IPS-11a (cell line): ENCODE measurements at regions not wholly inside any gene's neighbourhood (a gene's known extent, or its start where the extent isn't known, plus 50 kb on each side); places are given as distances from the start of the nearest gene placed in this dataset.

Source experiments
- H3K4me3 ChIP-seq: one replicate; pipeline ENCODE4 v1.5.1; 2013; ENCODE audit warnings: low read depth, low read length, control low read depth

DNA sequence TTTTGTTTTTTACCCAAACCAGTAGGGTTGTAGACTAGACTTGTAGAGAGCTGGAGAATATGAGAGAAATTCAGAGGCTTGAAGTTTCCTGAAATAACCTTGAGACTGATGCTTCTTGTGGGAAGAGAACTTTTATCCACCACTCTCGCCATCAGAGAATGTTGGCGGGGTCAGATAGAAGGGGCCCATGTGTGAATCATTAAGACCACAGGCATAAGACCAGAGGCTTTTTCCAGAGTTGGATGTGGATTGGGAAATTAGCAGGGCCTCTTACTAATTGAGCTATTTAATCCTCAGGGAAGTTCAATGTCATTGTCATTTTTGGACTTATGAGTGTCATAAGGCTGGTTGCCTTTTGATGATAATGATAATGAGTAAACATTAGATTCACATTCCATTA is 246.9 kb upstream of the THRB start:
- H3K4me3 ChIP-seq: no peak overlapping the region

- no peak overlapping the region for H3K4me3 ChIP-seq
These were observed 253.9 kb upstream of the THRB start for GRCh38 chr3:24748520-24748919.

DNA sequence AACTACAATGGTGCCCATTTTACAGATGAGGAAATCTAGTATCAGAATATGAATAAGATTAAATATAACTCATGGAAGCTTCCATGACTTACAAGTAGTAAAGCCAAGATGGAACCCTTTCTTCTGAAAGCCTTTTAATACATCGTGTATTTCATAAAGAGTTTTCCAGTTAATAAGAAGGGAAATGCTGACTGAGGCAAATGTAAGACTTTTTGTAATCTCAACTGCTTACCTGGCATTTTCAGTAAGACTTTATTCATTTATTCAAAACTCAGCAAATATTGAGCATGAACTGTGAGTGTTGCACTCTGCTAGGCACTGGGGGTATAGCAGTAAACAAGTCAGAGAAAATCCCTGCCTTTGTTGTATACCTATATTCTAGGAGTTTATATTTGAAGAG is 256.4 kb upstream of the THRB start:
- no peak overlapping the region for H3K4me3 ChIP-seq

- no peak overlapping the region for H3K4me3 ChIP-seq
These were observed 261.6 kb upstream of the THRB start for GRCh38 chr3:24756101-24756888.

DNA sequence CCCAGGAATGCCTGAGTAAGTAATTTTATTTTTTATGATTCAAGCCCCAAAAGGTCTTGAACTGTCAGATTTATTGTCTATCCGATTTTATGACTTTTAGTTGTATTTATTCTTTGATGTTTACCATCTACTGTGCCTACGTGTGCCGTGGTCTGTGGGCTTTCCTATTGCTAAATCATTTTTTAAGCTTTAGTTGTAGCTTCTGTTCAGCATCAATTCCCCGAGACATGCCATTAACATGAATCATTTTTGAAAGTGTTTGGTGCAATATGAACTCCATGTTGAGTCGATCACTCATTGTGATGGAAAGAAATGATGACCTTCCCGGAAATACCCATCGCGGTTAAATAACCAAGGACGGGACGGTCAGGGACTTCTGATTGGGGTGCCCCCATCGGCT is 268.7 kb upstream of the THRB start:
- H3K4me3 ChIP-seq: no peak overlapping the region

DNA sequence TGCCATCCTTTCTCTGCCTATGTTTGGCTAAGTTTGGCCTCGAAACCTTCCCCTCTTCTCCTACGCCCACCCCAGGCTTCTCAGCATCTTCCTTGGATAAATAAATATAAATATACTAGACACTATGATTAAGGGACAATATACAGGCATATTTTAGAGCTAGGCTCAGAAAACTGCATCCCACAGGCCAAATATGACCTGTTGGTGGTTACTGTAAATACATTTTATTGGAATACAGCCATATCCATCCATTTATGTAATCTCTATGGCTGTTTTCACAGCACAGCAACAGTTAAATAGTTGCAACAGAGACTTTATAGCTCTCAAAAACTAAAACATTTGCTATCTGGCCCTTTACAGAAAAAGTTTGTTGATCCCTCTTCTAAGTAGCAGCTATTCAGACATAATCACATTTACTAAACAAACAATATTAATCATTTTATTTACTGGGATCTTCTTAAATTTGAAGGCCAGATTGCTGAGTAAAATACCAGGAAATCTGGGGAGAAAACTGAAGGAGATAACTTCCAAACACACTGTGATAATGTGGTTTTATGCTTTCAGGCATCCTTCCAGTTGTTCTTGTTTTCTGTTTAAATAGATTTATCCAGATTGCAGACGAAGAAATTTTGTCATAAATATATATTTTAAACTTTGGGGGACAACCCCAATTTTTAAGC is 269.7 kb upstream of the THRB start:
- H3K4me3 ChIP-seq: no peak overlapping the region

DNA sequence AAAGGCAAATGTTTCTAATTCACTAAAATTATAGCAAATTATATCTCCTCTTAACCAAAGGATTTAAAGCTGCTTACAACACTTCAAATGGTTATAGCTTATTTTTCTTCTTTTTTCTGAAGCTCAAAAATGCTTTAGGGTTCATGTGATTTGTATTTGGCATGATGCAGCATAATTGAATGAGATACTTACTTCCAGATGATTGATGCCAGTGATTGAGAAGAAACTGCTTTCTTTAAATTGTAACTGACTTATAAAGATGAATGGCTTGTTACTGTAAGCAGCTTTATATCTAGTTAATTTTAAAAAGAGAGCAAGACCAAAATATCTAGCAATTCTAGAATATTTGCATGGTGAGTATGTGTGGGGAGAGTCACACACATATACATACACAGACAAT is 270.7 kb upstream of the THRB start:
- no peak overlapping the region for H3K4me3 ChIP-seq

DNA sequence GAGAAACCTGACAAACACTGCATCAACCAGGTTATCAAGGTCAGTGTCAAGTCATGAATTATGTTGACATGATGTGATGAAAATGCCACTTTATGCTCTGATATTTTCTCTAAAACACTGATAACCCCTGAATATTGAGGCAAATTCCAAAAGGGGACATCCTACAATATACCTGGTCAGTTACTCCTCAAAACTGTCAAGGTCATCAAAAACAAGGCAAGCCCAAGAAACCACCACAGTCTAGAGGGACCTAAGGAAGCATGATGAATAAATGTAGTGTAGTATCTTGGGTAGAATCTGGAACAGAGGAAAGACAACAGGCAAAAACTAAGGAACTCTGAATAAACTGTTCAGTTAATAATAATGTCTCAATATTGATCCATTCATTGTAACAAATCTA is 275.3 kb upstream of the THRB start:
- H3K4me3 ChIP-seq: no peak overlapping the region

GRCh38 chr3:24773798-24774197 is 279.1 kb upstream of the THRB start:
- H3K4me3 ChIP-seq: no peak overlapping the region

- no peak overlapping the region for H3K4me3 ChIP-seq
These were observed 286.3 kb upstream of the THRB start for GRCh38 chr3:24780991-24781390.

DNA sequence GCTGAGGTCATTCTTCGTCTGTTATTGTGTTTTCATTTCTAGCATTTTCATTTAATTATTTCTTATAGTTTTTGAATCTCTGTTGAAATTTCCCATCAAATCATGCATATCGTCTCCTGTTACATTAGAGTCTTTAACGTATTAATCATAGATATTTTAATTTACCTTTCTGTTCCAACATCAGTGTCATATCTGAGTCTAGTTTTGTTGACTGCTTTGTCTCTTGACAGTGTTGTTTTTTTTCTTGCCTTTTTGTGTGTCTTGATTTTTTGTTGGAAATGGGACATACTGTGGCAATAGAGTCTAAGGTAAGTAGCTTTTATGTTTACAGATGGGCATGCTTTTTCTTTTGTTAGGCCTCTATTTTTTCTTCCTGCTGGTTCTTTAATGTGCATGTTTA is 286.8 kb upstream of the THRB start:
- no peak overlapping the region for H3K4me3 ChIP-seq

DNA sequence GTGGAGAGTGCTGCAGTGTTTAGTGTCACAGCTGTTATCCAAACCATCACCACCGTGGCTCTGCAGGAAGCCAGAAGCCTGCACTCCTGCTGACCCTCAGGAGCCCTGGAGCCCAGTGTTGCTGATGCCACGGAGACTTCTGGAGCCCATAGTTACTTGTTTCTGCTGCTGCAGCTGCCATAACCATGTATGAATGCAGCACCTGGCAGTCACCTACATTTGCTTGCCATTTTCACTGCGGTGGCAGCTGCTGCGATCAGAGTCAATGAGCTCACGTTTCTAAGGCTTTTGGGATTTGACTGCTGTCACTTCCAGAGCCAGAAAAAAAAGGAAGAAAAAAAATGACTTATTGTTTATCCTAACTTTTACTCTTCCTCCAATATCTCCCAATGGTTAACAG is 299.2 kb upstream of the THRB start:
- no peak overlapping the region for H3K4me3 ChIP-seq

DNA sequence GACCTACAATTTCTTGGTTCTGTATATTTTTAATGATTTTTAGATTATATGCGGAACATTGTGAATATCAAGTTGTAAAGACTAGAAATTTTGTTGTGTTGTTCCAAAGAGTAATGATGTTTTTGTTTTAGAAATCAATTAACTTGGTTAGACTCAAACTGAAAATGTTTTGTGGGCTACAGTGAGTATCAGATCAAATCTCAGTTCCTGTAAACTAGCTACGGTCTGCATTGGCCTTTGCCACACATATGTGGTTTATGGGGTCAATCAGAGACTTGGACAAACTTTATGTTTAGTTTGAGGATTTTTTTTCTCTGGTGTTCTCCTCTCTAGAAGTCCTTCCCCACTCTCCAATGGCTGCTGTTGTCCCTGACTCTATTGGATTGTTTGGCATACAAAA is 308.0 kb upstream of the THRB start:
- no peak overlapping the region for H3K4me3 ChIP-seq

DNA sequence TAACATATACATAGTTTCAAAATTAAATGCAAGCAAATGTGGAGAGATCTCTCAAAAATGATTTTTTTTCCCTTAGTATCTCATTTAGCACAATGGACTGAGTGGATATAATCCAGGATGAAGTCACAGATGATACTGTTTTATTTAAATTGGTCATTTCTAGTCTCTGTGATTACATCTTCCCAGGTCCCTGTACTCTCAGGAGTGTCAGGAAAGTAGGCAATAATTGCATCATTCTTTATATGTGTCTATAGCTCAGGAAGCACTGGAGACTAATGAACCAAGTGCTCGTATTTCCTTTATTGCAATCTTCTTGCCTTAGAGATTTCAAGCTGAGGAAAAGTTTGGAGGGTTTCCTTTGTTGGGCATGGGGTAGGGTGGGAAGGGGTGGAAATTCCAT is 309.4 kb upstream of the THRB start:
- no peak overlapping the region for H3K4me3 ChIP-seq

GRCh38 chr3:24810881-24811280 is 316.2 kb upstream of the THRB start:
- H3K4me3 ChIP-seq: no peak overlapping the region

DNA sequence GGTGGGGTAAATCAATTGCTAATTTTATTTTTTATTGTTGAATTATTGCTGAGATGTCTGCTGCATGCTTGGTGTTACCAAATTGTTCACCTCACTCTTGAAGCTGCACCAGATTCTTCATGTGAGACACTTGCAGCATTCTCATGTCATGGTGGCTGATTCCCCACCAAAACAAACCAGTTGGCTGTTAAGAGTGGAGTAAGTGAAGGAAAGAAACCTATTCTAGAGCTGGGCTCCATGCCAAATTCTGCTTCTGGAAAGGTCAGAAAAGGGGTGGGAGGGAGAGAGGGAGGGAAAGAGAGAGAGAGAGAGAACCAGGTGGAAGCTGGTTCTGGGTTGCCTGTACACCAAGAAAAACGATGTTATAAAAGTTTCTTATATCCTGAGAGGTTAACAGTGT is 317.5 kb upstream of the THRB start:
- no peak overlapping the region for H3K4me3 ChIP-seq

GRCh38 chr3:24818055-24818454 is 323.4 kb upstream of the THRB start:
- no peak overlapping the region for H3K4me3 ChIP-seq

- H3K4me3 ChIP-seq: no peak overlapping the region
These were observed 333.4 kb upstream of the THRB start for GRCh38 chr3:24828011-24828410.

DNA sequence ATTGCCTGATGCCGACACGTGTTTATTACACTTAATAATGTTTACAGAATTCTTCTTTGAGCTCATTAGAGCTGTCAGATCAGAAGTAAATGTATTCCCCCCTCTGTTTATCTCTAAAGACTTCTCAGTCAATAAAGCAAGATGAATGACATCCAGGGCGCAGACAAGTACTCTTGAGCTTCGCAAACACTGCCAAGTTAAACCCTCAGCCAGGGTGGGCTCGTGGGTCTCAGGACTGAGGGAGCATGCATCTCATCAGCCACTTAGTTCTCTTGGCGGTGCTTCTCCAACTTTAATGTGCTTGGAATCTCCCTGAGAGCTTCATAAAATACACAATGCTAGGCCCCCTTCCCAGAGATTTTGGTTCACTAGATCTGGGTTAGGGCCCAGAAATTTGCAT is 333.9 kb upstream of the THRB start:
- no peak overlapping the region for H3K4me3 ChIP-seq

- H3K4me3 ChIP-seq: peak overlapping the region; percentile 18
These were observed 334.4 kb upstream of the THRB start for GRCh38 chr3:24829011-24829581.

- peak overlapping the region; percentile 41 for H3K4me3 ChIP-seq
These were observed 335.1 kb upstream of the THRB start for GRCh38 chr3:24829629-24830229.
